ENCODE measurements at regions not wholly inside any gene's neighbourhood (a gene's known extent, or its start where the extent isn't known, plus 50 kb on each side); places are given as distances from the start of the nearest gene placed in this dataset.

- TF ChIP-seq POLR2AphosphoS5 (IDR thresholded peaks at IDR 0.05; ENCODE audit: low read length) (no peak), NR2C2 (IDR thresholded peaks at IDR 0.05; ENCODE audit: borderline replicate concordance, control insufficient read depth, insufficient read length, low read depth) (no peak), STAT1 (conservative IDR thresholded peaks at IDR 0.05) (no peak), POLR2A (IDR thresholded peaks at IDR 0.05; ENCODE audit: low read depth, low read length) (no peak)
- TF ChIP-seq, protein P1, sequence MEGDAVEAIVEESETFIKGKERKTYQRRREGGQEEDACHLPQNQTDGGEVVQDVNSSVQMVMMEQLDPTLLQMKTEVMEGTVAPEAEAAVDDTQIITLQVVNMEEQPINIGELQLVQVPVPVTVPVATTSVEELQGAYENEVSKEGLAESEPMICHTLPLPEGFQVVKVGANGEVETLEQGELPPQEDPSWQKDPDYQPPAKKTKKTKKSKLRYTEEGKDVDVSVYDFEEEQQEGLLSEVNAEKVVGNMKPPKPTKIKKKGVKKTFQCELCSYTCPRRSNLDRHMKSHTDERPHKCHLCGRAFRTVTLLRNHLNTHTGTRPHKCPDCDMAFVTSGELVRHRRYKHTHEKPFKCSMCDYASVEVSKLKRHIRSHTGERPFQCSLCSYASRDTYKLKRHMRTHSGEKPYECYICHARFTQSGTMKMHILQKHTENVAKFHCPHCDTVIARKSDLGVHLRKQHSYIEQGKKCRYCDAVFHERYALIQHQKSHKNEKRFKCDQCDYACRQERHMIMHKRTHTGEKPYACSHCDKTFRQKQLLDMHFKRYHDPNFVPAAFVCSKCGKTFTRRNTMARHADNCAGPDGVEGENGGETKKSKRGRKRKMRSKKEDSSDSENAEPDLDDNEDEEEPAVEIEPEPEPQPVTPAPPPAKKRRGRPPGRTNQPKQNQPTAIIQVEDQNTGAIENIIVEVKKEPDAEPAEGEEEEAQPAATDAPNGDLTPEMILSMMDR (IDR thresholded peaks at IDR 0.05 in 2 of 3, conservative IDR thresholded peaks at IDR 0.05 in 1 of 3; ENCODE audit: control insufficient read depth in 2 of 3, extremely low read depth in 1 of 3, insufficient read depth in 1 of 3, low read depth in 3 of 3, low read length in 3 of 3): no peak
Observed at GRCh38 chr13:79870766-79871165, 389.8 kb downstream of the NDFIP2 start.

All from GM12878 (cell line).